H9 (cell line): ENCODE measurements at regions not wholly inside any gene's neighbourhood (a gene's known extent, or its start where the extent isn't known, plus 50 kb on each side); places are given as distances from the start of the nearest gene placed in this dataset.
A peak's percentile ranks its signal among the peaks of the same experiment; 100 is the strongest.

Experiments
- DNase-seq: peaks from one replicate; pipeline ENCODE4 v3.0.0-alpha.2; 2017
- H2AFZ ChIP-seq: one replicate; pipeline ENCODE4 v1.6.1; 2013; ENCODE audit warnings: mild to moderate bottlenecking, low read length, control low read depth, moderate library complexity
- H2AK5ac ChIP-seq: 2 replicates; pipeline ENCODE4 v1.6.1; 2013; ENCODE audit warnings: low read length, control low read depth, mixed read lengths; ENCODE audit not compliant: insufficient read length
- H2BK120ac ChIP-seq: one replicate; pipeline ENCODE4 v1.6.1; 2013; ENCODE audit warnings: low read depth, mild to moderate bottlenecking, low read length, control low read depth, inconsistent platforms; ENCODE audit not compliant: poor library complexity, severe bottlenecking
- H2BK12ac ChIP-seq: 2 replicates; pipeline ENCODE4 v1.6.1; 2013; ENCODE audit warnings: low read length, control low read depth, mixed read lengths, low read depth; ENCODE audit not compliant: insufficient read length
- H2BK15ac ChIP-seq: 2 replicates; pipeline ENCODE4 v1.6.1; 2013; ENCODE audit warnings: low read depth, low read length, control low read depth
- H2BK20ac ChIP-seq: one replicate; pipeline ENCODE4 v1.6.1; 2013; ENCODE audit warnings: low read depth, mild to moderate bottlenecking, low read length, control low read depth, inconsistent platforms; ENCODE audit not compliant: poor library complexity, severe bottlenecking
- H2BK5ac ChIP-seq: 2 replicates; pipeline ENCODE4 v1.6.1; 2013; ENCODE audit warnings: low read length, control low read depth, mixed read lengths; ENCODE audit not compliant: insufficient read length
- H3K14ac ChIP-seq: 2 replicates; pipeline ENCODE4 v1.6.1; 2013; ENCODE audit warnings: low read length, control low read depth; ENCODE audit not compliant: insufficient read depth
- H3K18ac ChIP-seq: 2 replicates; pipeline ENCODE4 v1.6.1; 2013; ENCODE audit warnings: low read depth, mild to moderate bottlenecking, mixed read lengths, low read length, control low read depth; ENCODE audit not compliant: insufficient read length
- H3K23ac ChIP-seq: 2 replicates; pipeline ENCODE4 v1.6.1; 2013; ENCODE audit warnings: low read length, control low read depth, mixed read lengths, low read depth; ENCODE audit not compliant: insufficient read length
- H3K23me2 ChIP-seq: 2 replicates; pipeline ENCODE4 v1.6.1; 2013; ENCODE audit warnings: low read depth, mild to moderate bottlenecking, mixed read lengths, low read length, control low read depth; ENCODE audit not compliant: insufficient read length, poor library complexity, severe bottlenecking
- H3K27ac ChIP-seq: 2 replicates; pipeline ENCODE4 v1.5.1; 2013; ENCODE audit warnings: low read length, control low read depth, mixed read lengths, low read depth; ENCODE audit not compliant: insufficient read length
- H3K27me3 ChIP-seq: 2 replicates; pipeline ENCODE4 v1.6.1; 2013; ENCODE audit warnings: low read length, control low read depth, inconsistent platforms; ENCODE audit not compliant: insufficient read depth
- H3K4ac ChIP-seq: 2 replicates; pipeline ENCODE4 v1.6.1; 2013; ENCODE audit warnings: low read depth, mild to moderate bottlenecking, control low read depth, inconsistent platforms, low read length, moderate library complexity
- H3K4me1 ChIP-seq: 2 replicates; pipeline ENCODE4 v1.6.1; 2013; ENCODE audit warnings: low read length, control low read depth, inconsistent platforms; ENCODE audit not compliant: insufficient read depth
- H3K4me2 ChIP-seq: 2 replicates; pipeline ENCODE4 v1.6.1; 2013; ENCODE audit warnings: low read length, control low read depth, mixed read lengths; ENCODE audit not compliant: insufficient read length, insufficient read depth
- H3K56ac ChIP-seq: 2 replicates; pipeline ENCODE4 v1.6.1; 2013; ENCODE audit warnings: low read depth, mild to moderate bottlenecking, mixed read lengths, low read length, control low read depth; ENCODE audit not compliant: insufficient read length
- H3K79me1 ChIP-seq: 2 replicates; pipeline ENCODE4 v1.6.1; 2013; ENCODE audit warnings: low read depth, mild to moderate bottlenecking, moderate library complexity, low read length, control low read depth, inconsistent platforms; ENCODE audit not compliant: insufficient read depth, poor library complexity, severe bottlenecking
- H3K79me2 ChIP-seq: 2 replicates; pipeline ENCODE4 v1.6.1; 2013; ENCODE audit warnings: low read length, control low read depth, inconsistent platforms; ENCODE audit not compliant: insufficient read depth
- H3K9ac ChIP-seq: 2 replicates; pipeline ENCODE4 v1.6.1; 2013; ENCODE audit warnings: low read length, control low read depth, mixed read lengths; ENCODE audit not compliant: insufficient read length; ENCODE audit errors: extremely low read depth
- H3K9me3 ChIP-seq: one replicate; pipeline ENCODE4 v1.6.1; 2013; ENCODE audit warnings: low read depth, low read length, inconsistent platforms; ENCODE audit not compliant: control insufficient read depth
- H3T11ph ChIP-seq: one replicate; pipeline ENCODE4 v1.6.1; 2013; ENCODE audit warnings: mild to moderate bottlenecking, low read length, control low read depth, inconsistent platforms
- H4K20me1 ChIP-seq: one replicate; pipeline ENCODE4 v1.6.1; 2013; ENCODE audit not compliant: control insufficient read depth, insufficient read length, insufficient read depth
- H4K5ac ChIP-seq: 2 replicates; pipeline ENCODE4 v1.6.1; 2013; ENCODE audit warnings: low read depth, mild to moderate bottlenecking, mixed read lengths, low read length, control low read depth; ENCODE audit not compliant: insufficient read length
- H4K8ac ChIP-seq: replicated peaks from 2 replicates; pipeline ENCODE4 v1.6.1; 2013; ENCODE audit warnings: low read length, control low read depth, mixed read lengths, low read depth; ENCODE audit not compliant: insufficient read length
- H4K91ac ChIP-seq: 2 replicates; pipeline ENCODE4 v1.6.1; 2013; ENCODE audit warnings: low read depth, mild to moderate bottlenecking, moderate library complexity, mixed read lengths, low read length, control low read depth; ENCODE audit not compliant: insufficient read length
- H3K27ac Mint-ChIP-seq, 3 experiments: 2 replicates in 2 of 3; 3 replicates in 1 of 3; pipeline ENCODE4 v1.8.0; 2020 to 2021; ENCODE audit warnings: mixed read lengths in 3 of 3, mild to moderate bottlenecking in 1 of 3, moderate library complexity in 1 of 3
- H3K27me3 Mint-ChIP-seq: 2 replicates; pipeline ENCODE4 v1.8.0; 2021; ENCODE audit warnings: low read depth, mild to moderate bottlenecking, moderate library complexity, mixed read lengths
- H3K36me3 Mint-ChIP-seq, 3 experiments: 2 replicates in 2 of 3; 3 replicates in 1 of 3; pipeline ENCODE4 v1.8.0; 2020 to 2021; ENCODE audit warnings: low read depth in 3 of 3, mixed read lengths in 3 of 3; ENCODE audit not compliant: insufficient read depth in 1 of 3
- H3K4me1 Mint-ChIP-seq, 2 experiments: 2 replicates each; pipeline ENCODE4 v1.8.0; 2020; ENCODE audit warnings: mixed read lengths in 2 of 2
- H3K4me3 Mint-ChIP-seq, 2 experiments: 2 replicates in 1 of 2; 3 replicates in 1 of 2; pipeline ENCODE4 v1.8.0; 2020 to 2021; ENCODE audit warnings: mild to moderate bottlenecking in 2 of 2, mixed read lengths in 2 of 2, moderate library complexity in 1 of 2
- H3K9me3 Mint-ChIP-seq, 2 experiments: 2 replicates in 1 of 2; 3 replicates in 1 of 2; pipeline ENCODE4 v1.8.0; 2020; ENCODE audit warnings: mild to moderate bottlenecking in 2 of 2, mixed read lengths in 2 of 2, moderate library complexity in 1 of 2
- WGBS: extraction: QIAGEN DNeasy Blood & Tissue Kit; methylation state at CpG from one replicate; pipeline ENCODE4 v1.1.7; 2013; ENCODE audit warnings: missing lambda C conversion rate, low lambda C conversion rate, mixed read lengths; ENCODE audit not compliant: insufficient read length; ENCODE audit errors: extremely low coverage; 5-methylcytosine and 5-hydroxymethylcytosine counted together
- TF ChIP-seq, protein P1 (sequence below): fragments of 200-600 bp; sonication (generic); conservative IDR thresholded peaks from 3 replicates; pipeline ENCODE4 v1.8.0; 2021; ENCODE audit warnings: antibody characterized with exemption, mild to moderate bottlenecking

DNA sequence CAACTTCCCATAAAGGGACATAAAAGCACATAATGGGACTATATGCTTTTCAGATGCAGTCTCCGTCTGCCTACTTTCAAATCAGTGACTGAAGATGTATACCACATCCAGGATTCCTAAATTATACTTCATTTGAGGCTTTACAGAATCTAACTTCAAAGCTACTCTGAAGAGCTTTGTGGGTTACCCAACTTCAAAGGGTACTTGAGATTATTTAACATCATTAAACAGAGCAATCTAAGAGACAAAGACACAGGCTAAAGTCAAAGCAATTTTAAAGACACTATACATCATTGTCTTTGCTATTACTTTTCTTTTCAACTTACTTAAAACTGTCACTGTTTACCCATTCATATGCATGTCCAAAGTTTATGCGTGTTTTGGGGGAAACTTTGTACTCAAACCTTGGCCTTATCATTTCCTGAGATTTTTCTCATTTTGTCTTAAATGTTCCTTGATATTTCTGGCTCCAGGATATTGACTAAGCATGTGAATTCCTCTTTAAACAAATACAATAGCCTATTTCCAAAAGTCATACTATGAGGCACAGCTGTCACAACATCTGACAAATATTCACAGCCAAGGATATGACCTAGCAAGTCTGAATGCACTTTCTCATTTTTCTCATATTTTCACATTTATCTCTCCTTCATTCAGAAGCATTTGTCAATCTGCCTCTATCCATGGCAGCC is 1985.1 kb upstream of the PIK3C3 start:
- no peaks in the 10 kb centered on the region for H3K27me3 Mint-ChIP-seq
- Histone ChIP-seq H3K9ac (no peak overlapping the region), H4K5ac (no peak overlapping the region), H3K23me2 (no peaks in the 10 kb centered on the region), H4K20me1 (no peaks in the 10 kb centered on the region), H3K56ac (no peak overlapping the region), H2AFZ (no peak overlapping the region), H3K27me3 (no peaks in the 10 kb centered on the region), H4K91ac (no peak overlapping the region), H2BK20ac (no peak overlapping the region), H3K23ac (no peak overlapping the region), H2BK15ac (no peak overlapping the region), H3K27ac (no peak overlapping the region), H3K79me1 (no peaks in the 10 kb centered on the region), H3K18ac (no peak overlapping the region), H3K14ac (no peak overlapping the region), H4K8ac (no peak overlapping the region), H3K4ac (no peak overlapping the region), H3K4me2 (no peak overlapping the region), H2AK5ac (no peak overlapping the region), H2BK5ac (no peak overlapping the region), H3K9me3 (no peaks in the 10 kb centered on the region), H2BK120ac (no peak overlapping the region), H2BK12ac (no peak overlapping the region), H3T11ph (no peak overlapping the region), H3K79me2 (no peaks in the 10 kb centered on the region), H3K4me1 (peaks cover 4% of the 10 kb centered on the region; the same call in 1 of the 2 replicates)
- H3K4me1 Mint-ChIP-seq, result peaks cover 16 to 17% of the 10 kb centered on the region in 2 experiments
- DNase-seq, result no peak
- WGBS, result no CpG with 5 or more reads among the region's 2 CpGs
- 0 out of 5 replicates have a peak, but pooled peaks cover 0 to 2% of the 10 kb centered on the region in 2 experiments for H3K9me3 Mint-ChIP-seq
- TF ChIP-seq, protein P1, sequence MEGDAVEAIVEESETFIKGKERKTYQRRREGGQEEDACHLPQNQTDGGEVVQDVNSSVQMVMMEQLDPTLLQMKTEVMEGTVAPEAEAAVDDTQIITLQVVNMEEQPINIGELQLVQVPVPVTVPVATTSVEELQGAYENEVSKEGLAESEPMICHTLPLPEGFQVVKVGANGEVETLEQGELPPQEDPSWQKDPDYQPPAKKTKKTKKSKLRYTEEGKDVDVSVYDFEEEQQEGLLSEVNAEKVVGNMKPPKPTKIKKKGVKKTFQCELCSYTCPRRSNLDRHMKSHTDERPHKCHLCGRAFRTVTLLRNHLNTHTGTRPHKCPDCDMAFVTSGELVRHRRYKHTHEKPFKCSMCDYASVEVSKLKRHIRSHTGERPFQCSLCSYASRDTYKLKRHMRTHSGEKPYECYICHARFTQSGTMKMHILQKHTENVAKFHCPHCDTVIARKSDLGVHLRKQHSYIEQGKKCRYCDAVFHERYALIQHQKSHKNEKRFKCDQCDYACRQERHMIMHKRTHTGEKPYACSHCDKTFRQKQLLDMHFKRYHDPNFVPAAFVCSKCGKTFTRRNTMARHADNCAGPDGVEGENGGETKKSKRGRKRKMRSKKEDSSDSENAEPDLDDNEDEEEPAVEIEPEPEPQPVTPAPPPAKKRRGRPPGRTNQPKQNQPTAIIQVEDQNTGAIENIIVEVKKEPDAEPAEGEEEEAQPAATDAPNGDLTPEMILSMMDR, result no peak
- no peak overlapping the region for H3K4me3 Mint-ChIP-seq
- H3K27ac Mint-ChIP-seq, result peak overlapping the region in 1 of 3 experiments; percentile 52; a peak in 1 of 7 replicates
- no peaks in the 10 kb centered on the region for H3K36me3 Mint-ChIP-seq
